Keratinocyte (primary cell): ENCODE measurements at regions not wholly inside any gene's neighbourhood (a gene's known extent, or its start where the extent isn't known, plus 50 kb on each side); places are given as distances from the start of the nearest gene placed in this dataset.

Experiments
- EZH2 ChIP-seq: IDR thresholded peaks from one replicate; pipeline ENCODE4 v1.6.1; 2012; ENCODE audit warnings: inconsistent platforms, mild to moderate bottlenecking, low read length, moderate library complexity
- TF ChIP-seq, protein P1 (sequence below), 3 experiments: IDR thresholded peaks in 1 of 3; conservative IDR thresholded peaks in 1 of 3; optimal IDR thresholded peaks in 1 of 3; 2 replicates in 2 of 3; 3 replicates in 1 of 3; pipeline versions ENCODE3 to v1.5.1; 2011; ENCODE audit warnings: low read length in 3 of 3, mild to moderate bottlenecking in 3 of 3, moderate library complexity in 2 of 3, control low read depth in 1 of 3, inconsistent platforms in 1 of 3; ENCODE audit not compliant: insufficient read depth in 2 of 3; ENCODE audit errors: extremely low read depth in 1 of 3

- TF ChIP-seq, protein P1, sequence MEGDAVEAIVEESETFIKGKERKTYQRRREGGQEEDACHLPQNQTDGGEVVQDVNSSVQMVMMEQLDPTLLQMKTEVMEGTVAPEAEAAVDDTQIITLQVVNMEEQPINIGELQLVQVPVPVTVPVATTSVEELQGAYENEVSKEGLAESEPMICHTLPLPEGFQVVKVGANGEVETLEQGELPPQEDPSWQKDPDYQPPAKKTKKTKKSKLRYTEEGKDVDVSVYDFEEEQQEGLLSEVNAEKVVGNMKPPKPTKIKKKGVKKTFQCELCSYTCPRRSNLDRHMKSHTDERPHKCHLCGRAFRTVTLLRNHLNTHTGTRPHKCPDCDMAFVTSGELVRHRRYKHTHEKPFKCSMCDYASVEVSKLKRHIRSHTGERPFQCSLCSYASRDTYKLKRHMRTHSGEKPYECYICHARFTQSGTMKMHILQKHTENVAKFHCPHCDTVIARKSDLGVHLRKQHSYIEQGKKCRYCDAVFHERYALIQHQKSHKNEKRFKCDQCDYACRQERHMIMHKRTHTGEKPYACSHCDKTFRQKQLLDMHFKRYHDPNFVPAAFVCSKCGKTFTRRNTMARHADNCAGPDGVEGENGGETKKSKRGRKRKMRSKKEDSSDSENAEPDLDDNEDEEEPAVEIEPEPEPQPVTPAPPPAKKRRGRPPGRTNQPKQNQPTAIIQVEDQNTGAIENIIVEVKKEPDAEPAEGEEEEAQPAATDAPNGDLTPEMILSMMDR (optimal IDR thresholded peaks at IDR 0.05 in 1 of 3, IDR thresholded peaks at IDR 0.05 in 1 of 3, conservative IDR thresholded peaks at IDR 0.05 in 1 of 3; ENCODE audit: extremely low read depth in 1 of 3, insufficient read depth in 2 of 3, low read length in 3 of 3) = no peak
- TF ChIP-seq EZH2 = no peak
Observed at GRCh38 chr2:236767941-236768340, 198.3 kb downstream of the ACKR3 start.
